CD14-positive monocyte (primary cell): ENCODE measurements at regions not wholly inside any gene's neighbourhood (a gene's known extent, or its start where the extent isn't known, plus 50 kb on each side); places are given as distances from the start of the nearest gene placed in this dataset.

ENCODE experiments used
- DNase-seq, 3 donors: peaks; one replicate each; pipeline ENCODE4 v3.0.0-alpha.2; 2011 to 2022
- H2AFZ ChIP-seq: 2 replicates; pipeline ENCODE4 v1.6.0; 2012; ENCODE audit warnings: mild to moderate bottlenecking, low read depth, low read length, inconsistent platforms; ENCODE audit not compliant: insufficient read depth, poor library complexity, severe bottlenecking
- H3K27ac ChIP-seq, 2 donors: 1 replicate in 1 of 2; 2 replicates in 1 of 2; pipeline ENCODE4 v1.5.1; 2012 to 2013; ENCODE audit warnings: low read length in 2 of 2, control low read depth in 1 of 2, inconsistent platforms in 1 of 2, low read depth in 1 of 2, mild to moderate bottlenecking in 1 of 2
- H3K27me3 ChIP-seq, 2 donors: one replicate each; pipeline versions ENCODE4 v1.6.0 to v1.6.1; 2011 to 2013; ENCODE audit warnings: low read length in 2 of 2; ENCODE audit not compliant: control insufficient read depth in 2 of 2, insufficient read depth in 2 of 2
- H3K36me3 ChIP-seq, 2 donors: replicated peaks in 1 of 2; 1 replicate in 1 of 2; 2 replicates in 1 of 2; pipeline versions ENCODE4 v1.5.1 to v1.6.1; 2012 to 2013; ENCODE audit warnings: low read length in 2 of 2, control low read depth in 1 of 2, inconsistent platforms in 1 of 2, mild to moderate bottlenecking in 1 of 2; ENCODE audit not compliant: insufficient read depth in 2 of 2, control insufficient read depth in 1 of 2
- H3K4me1 ChIP-seq, 2 donors: 1 replicate in 1 of 2; 2 replicates in 1 of 2; pipeline versions ENCODE4 v1.5.1 to v1.6.1; 2012 to 2013; ENCODE audit warnings: low read length in 2 of 2, control low read depth in 1 of 2, inconsistent platforms in 1 of 2, mild to moderate bottlenecking in 1 of 2, moderate library complexity in 1 of 2; ENCODE audit not compliant: insufficient read depth in 2 of 2, control insufficient read depth in 1 of 2
- H3K4me2 ChIP-seq: replicated peaks from 2 replicates; pipeline ENCODE3; 2012; ENCODE audit warnings: low read length, moderate library complexity, mild to moderate bottlenecking; ENCODE audit not compliant: poor library complexity, severe bottlenecking; ENCODE audit errors: extremely low read depth
- H3K4me3 ChIP-seq, 3 experiments: fragments of 200-600 bp in 1 of 3; sonication (generic) in 1 of 3; replicated peaks in 1 of 3; 1 replicate in 2 of 3; 2 replicates in 1 of 3; pipeline ENCODE4 v1.5.1; 2011 to 2013; ENCODE audit warnings: low read length in 3 of 3, mild to moderate bottlenecking in 3 of 3, control low read depth in 2 of 3, low read depth in 2 of 3, inconsistent platforms in 1 of 3, moderate library complexity in 1 of 3
- H3K79me2 ChIP-seq: 2 replicates; pipeline ENCODE4 v1.6.0; 2012; ENCODE audit warnings: mild to moderate bottlenecking, control low read depth, inconsistent platforms, low read length, moderate library complexity; ENCODE audit not compliant: insufficient read depth
- H3K9ac ChIP-seq: 2 replicates; pipeline ENCODE4 v1.6.0; 2017; ENCODE audit warnings: low read length, mild to moderate bottlenecking; ENCODE audit not compliant: insufficient read depth, poor library complexity, severe bottlenecking
- H3K9me3 ChIP-seq, 2 donors: replicated peaks in 1 of 2; 1 replicate in 1 of 2; 2 replicates in 1 of 2; pipeline versions ENCODE4 v1.5.1 to v1.6.1; 2012 to 2013; ENCODE audit warnings: low read length in 2 of 2, control low read depth in 1 of 2; ENCODE audit not compliant: control insufficient read depth in 1 of 2, insufficient read depth in 1 of 2
- H4K20me1 ChIP-seq: 2 replicates; pipeline ENCODE4 v1.6.0; 2012; ENCODE audit warnings: mild to moderate bottlenecking, low read length, control low read depth, moderate library complexity; ENCODE audit not compliant: insufficient read depth
- H3K27ac Mint-ChIP-seq, 7 donors: one replicate each; pipeline ENCODE4 v1.8.0; 2020; ENCODE audit warnings: mild to moderate bottlenecking in 7 of 7, mixed read lengths in 7 of 7, moderate library complexity in 6 of 7, inconsistent platforms in 2 of 7
- H3K27me3 Mint-ChIP-seq, 3 donors: one replicate each; pipeline ENCODE4 v1.8.0; 2021 to 2022; ENCODE audit warnings: low read depth in 3 of 3, mild to moderate bottlenecking in 3 of 3, mixed read lengths in 3 of 3, moderate library complexity in 3 of 3, inconsistent platforms in 1 of 3
- H3K36me3 Mint-ChIP-seq, 2 donors: one replicate each; pipeline ENCODE4 v1.8.0; 2020; ENCODE audit warnings: mixed read lengths in 2 of 2, inconsistent platforms in 1 of 2, mild to moderate bottlenecking in 1 of 2
- H3K4me1 Mint-ChIP-seq: one replicate; pipeline ENCODE4 v1.8.0; 2020; ENCODE audit warnings: mild to moderate bottlenecking, mixed read lengths
- H3K4me3 Mint-ChIP-seq, 2 donors: one replicate each; pipeline ENCODE4 v1.8.0; 2020; ENCODE audit warnings: mild to moderate bottlenecking in 2 of 2, mixed read lengths in 2 of 2, moderate library complexity in 1 of 2
- H3K9me3 Mint-ChIP-seq, 7 donors: one replicate each; pipeline ENCODE4 v1.8.0; 2020 to 2022; ENCODE audit warnings: mixed read lengths in 7 of 7, mild to moderate bottlenecking in 6 of 7, moderate library complexity in 6 of 7, inconsistent platforms in 2 of 7
- WGBS: methylation state at CpG from one replicate; pipeline ENCODE4 v1.1.5; 2013; ENCODE audit warnings: missing lambda C conversion rate; ENCODE audit not compliant: insufficient coverage; 5-methylcytosine and 5-hydroxymethylcytosine counted together
- intact Hi-C, 2 donors: fragments of 100-400 bp; cut with micrococcal nuclease; formaldehyde crosslinking; loops; one replicate each; pipeline versions ENCODE4 v1.15.0 to v1.15.1; 2023
- TF ChIP-seq, protein P1 (sequence below): fragments of 200-600 bp; IDR thresholded peaks from one replicate; pipeline ENCODE4 v1.8.0; 2022; ENCODE audit warnings: antibody characterized with exemption, mild to moderate bottlenecking

DNA sequence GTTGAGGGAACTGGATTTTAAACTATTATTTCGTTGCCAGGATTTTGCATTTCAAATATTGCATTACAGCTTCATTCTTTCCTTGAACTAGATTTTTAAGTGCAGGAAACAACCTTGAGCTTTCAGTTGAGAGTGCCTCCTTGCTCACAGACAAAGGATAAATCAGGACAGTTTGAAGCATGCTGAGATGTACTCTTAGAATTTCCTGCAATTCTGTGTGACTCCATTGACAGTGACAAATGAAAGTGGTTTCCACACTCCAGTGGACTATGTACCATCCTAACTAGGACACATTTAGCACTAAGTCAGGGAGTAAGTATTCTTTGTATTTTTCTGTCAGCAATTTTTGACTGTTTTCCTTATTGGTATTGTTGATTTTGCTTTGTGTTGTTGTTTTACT, 100.0 kb upstream of the PLCXD3 start:
- intact Hi-C loops: no loop called here
- Mint-ChIP-seq H3K27ac (no peak overlapping the region), H3K4me1 (no peaks in the 10 kb centered on the region), H3K9me3 (peaks cover 2 to 13% (median 6%) of the 10 kb centered on the region in 7 donors), H3K36me3 (no peaks in the 10 kb centered on the region), H3K4me3 (no peak overlapping the region), H3K27me3 (no peaks in the 10 kb centered on the region)
- Histone ChIP-seq H4K20me1 (no peaks in the 10 kb centered on the region), H3K79me2 (no peaks in the 10 kb centered on the region), H3K9ac (no peak overlapping the region), H2AFZ (no peak overlapping the region), H3K27ac (no peak overlapping the region), H3K9me3 (peaks cover 0 to 5% of the 10 kb centered on the region in 2 donors), H3K4me1 (no peaks in the 10 kb centered on the region), H3K4me3 (no peak overlapping the region), H3K27me3 (no peaks in the 10 kb centered on the region), H3K36me3 (no peaks in the 10 kb centered on the region), H3K4me2 (no peak overlapping the region)
- WGBS: no CpG with 5 or more reads among the region's 1 CpG
- no peak for DNase-seq
- TF ChIP-seq, protein P1, sequence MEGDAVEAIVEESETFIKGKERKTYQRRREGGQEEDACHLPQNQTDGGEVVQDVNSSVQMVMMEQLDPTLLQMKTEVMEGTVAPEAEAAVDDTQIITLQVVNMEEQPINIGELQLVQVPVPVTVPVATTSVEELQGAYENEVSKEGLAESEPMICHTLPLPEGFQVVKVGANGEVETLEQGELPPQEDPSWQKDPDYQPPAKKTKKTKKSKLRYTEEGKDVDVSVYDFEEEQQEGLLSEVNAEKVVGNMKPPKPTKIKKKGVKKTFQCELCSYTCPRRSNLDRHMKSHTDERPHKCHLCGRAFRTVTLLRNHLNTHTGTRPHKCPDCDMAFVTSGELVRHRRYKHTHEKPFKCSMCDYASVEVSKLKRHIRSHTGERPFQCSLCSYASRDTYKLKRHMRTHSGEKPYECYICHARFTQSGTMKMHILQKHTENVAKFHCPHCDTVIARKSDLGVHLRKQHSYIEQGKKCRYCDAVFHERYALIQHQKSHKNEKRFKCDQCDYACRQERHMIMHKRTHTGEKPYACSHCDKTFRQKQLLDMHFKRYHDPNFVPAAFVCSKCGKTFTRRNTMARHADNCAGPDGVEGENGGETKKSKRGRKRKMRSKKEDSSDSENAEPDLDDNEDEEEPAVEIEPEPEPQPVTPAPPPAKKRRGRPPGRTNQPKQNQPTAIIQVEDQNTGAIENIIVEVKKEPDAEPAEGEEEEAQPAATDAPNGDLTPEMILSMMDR: no peak

DNA sequence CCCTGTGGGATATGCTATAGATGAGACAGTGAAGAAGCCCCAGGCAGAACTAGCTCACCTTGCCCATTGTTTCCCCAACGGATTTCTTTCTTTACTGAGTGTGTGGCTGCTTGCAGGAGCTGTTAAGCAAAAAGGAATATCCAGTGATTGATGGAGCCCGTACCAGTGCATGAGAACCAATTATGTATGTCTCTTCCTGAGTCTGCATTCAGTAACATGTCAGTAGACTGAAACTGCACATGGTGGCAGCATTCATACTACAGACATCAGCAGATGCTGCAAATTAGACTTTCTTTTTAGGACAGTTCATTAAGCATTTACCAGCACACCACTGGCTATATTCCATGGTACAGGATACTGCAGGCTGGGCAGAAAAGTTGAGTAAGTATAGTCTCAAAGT, 90.3 kb upstream of the PLCXD3 start:
- no peak overlapping the region for H3K27ac ChIP-seq
- intact Hi-C loops: no loop called here
- no peak overlapping the region for H3K4me3 ChIP-seq
- H3K9me3 ChIP-seq: peaks cover 7 to 12% of the 10 kb centered on the region in 2 donors
- no peaks in the 10 kb centered on the region for H3K27me3 ChIP-seq
- H3K4me1 ChIP-seq: no peaks in the 10 kb centered on the region
- no peaks in the 10 kb centered on the region for H3K36me3 ChIP-seq
- Mint-ChIP-seq H3K4me1 (no peaks in the 10 kb centered on the region), H3K9me3 (peaks cover 1 to 16% (median 4%) of the 10 kb centered on the region in 7 donors), H3K4me3 (no peak overlapping the region), H3K27ac (no peak overlapping the region), H3K27me3 (peaks cover 0 to 2% (median 0%) of the 10 kb centered on the region in 3 donors), H3K36me3 (no peaks in the 10 kb centered on the region)
- H3K9ac ChIP-seq: no peak overlapping the region
- H3K4me2 ChIP-seq: no peak overlapping the region
- no peak overlapping the region for H2AFZ ChIP-seq
- no peaks in the 10 kb centered on the region for H4K20me1 ChIP-seq
- DNase-seq: no peak
- WGBS: 71% methylated on average over 2 of the region's 2 CpGs
- no peaks in the 10 kb centered on the region for H3K79me2 ChIP-seq
- TF ChIP-seq, protein P1: no peak
